Uterus (tissue), 2 donors: ENCODE measurements at regions not wholly inside any gene's neighbourhood (a gene's known extent, or its start where the extent isn't known, plus 50 kb on each side); places are given as distances from the start of the nearest gene placed in this dataset.

Source experiments
- POLR2A ChIP-seq, 2 donors: fragments of 450-650 bp; IDR thresholded peaks; one replicate each; pipeline ENCODE4 v1.6.1; 2016; ENCODE audit warnings: antibody characterized with exemption in 2 of 2, mild to moderate bottlenecking in 1 of 2, moderate library complexity in 1 of 2
- TF ChIP-seq, protein P1 (sequence below), 4 experiments: fragments of 200-600 bp in 2 of 4; fragments of 450-650 bp in 2 of 4; sonication (generic) in 2 of 4; IDR thresholded peaks; one replicate each; pipeline ENCODE4 v1.5.1; 2016 to 2019; ENCODE audit warnings: antibody characterized with exemption in 4 of 4, mild to moderate bottlenecking in 2 of 4, moderate library complexity in 1 of 4

DNA sequence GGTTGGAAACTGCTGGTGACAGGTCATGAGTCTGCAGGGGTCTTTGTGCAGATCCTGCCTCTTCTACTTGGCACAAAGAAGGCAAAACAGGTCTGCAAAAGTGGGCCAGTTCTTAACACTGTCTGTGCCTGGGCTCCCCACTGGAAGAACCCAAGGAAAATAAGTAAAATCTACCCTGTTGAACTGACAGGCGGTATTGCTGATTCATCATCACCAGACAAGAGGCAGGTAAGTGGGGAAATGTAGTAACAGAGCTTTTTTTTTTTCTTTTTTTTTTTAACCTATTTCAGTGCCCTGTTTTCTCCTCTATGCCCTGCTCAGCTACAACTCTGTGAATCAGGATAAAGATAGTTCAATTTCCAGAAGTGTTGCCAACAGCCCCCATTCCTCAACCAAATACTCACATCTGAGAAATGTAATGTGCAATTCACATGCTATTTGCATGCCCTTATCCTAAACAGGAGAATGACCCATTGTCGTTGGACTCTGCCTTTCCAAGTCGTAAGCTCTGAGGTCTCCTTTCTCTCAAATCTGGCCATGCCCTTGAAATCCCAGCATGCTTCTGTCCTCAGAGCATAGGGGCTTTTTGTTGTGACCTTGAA, 237.0 kb downstream of the SOX9 start:
- TF ChIP-seq, protein P1, sequence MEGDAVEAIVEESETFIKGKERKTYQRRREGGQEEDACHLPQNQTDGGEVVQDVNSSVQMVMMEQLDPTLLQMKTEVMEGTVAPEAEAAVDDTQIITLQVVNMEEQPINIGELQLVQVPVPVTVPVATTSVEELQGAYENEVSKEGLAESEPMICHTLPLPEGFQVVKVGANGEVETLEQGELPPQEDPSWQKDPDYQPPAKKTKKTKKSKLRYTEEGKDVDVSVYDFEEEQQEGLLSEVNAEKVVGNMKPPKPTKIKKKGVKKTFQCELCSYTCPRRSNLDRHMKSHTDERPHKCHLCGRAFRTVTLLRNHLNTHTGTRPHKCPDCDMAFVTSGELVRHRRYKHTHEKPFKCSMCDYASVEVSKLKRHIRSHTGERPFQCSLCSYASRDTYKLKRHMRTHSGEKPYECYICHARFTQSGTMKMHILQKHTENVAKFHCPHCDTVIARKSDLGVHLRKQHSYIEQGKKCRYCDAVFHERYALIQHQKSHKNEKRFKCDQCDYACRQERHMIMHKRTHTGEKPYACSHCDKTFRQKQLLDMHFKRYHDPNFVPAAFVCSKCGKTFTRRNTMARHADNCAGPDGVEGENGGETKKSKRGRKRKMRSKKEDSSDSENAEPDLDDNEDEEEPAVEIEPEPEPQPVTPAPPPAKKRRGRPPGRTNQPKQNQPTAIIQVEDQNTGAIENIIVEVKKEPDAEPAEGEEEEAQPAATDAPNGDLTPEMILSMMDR (IDR thresholded peaks at IDR 0.05): no peak
- TF ChIP-seq POLR2A (IDR thresholded peaks at IDR 0.05): no peak
